ENCODE measurements at regions not wholly inside any gene's neighbourhood (a gene's known extent, or its start where the extent isn't known, plus 50 kb on each side); places are given as distances from the start of the nearest gene placed in this dataset.

DNA sequence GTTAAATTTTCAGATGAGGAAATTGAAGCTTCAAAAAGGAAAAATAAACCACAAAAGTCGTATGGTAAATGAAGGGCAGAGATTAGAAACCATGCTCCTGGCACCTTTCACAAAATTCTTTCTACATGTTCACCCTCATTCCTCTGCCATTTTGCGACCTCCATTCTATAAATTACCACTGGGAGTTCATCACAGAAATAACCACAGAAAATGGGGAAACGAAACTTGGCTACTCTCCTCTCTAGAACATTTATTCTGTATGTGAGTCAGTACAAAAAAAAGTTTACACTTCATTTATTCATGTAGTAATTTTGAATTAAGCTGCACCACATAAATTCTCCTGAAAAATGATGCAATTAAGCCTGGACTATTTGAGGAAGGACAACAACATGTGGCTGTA, 320.9 kb upstream of the C1orf87 start:
- no peak overlapping the region for H3K4me3 Mint-ChIP-seq
- H3K27me3 Mint-ChIP-seq: no peaks in the 10 kb centered on the region
- no peaks in the 10 kb centered on the region for H3K9me3 Mint-ChIP-seq
- H3K27ac Mint-ChIP-seq: no peak overlapping the region
- intact Hi-C loops (cut with micrococcal nuclease): no loop called here
- no peaks in the 10 kb centered on the region for H3K36me3 Mint-ChIP-seq (ENCODE audit: low read depth)
- no peaks in the 10 kb centered on the region for H3K4me1 Mint-ChIP-seq (ENCODE audit: low read depth)

DNA sequence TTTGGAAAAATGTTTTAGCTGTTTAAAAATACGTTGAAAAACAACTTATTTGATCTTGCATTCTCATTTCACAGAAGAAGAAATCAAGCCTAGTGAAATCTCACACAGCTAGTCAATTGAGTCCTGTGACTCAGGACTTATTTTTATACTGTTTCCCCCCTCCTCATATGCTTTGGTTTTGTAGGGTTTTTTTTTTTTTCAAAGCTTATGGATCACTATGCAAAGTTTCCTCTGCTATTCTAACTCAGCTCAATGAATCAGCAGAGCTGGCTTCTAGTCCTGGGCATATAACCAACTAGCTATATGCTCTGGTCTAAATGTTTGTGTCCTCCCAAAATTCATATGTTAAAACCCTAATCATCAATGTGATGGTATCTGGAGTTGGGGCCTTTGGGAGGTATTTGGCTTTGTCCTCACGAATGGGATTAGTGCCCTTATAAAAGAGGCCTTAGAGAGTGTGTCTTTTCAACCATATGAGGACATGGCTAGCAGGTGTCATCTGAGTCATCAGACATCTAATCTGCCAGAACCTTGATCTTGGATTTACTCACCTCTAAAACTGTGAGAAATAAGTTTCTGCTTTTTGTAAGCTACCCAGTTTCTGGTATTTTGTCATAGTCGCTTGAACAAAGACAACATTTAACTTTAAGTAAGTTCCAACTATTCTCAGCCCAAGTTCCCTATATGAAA, 317.2 kb upstream of the C1orf87 start:
- Mint-ChIP-seq H3K27me3 (no peaks in the 10 kb centered on the region), H3K9me3 (no peaks in the 10 kb centered on the region), H3K4me1 (ENCODE audit: low read depth) (no peaks in the 10 kb centered on the region), H3K27ac (no peak overlapping the region), H3K36me3 (ENCODE audit: low read depth) (no peaks in the 10 kb centered on the region), H3K4me3 (no peak overlapping the region)
- intact Hi-C loops (cut with micrococcal nuclease): no loop called here

DNA sequence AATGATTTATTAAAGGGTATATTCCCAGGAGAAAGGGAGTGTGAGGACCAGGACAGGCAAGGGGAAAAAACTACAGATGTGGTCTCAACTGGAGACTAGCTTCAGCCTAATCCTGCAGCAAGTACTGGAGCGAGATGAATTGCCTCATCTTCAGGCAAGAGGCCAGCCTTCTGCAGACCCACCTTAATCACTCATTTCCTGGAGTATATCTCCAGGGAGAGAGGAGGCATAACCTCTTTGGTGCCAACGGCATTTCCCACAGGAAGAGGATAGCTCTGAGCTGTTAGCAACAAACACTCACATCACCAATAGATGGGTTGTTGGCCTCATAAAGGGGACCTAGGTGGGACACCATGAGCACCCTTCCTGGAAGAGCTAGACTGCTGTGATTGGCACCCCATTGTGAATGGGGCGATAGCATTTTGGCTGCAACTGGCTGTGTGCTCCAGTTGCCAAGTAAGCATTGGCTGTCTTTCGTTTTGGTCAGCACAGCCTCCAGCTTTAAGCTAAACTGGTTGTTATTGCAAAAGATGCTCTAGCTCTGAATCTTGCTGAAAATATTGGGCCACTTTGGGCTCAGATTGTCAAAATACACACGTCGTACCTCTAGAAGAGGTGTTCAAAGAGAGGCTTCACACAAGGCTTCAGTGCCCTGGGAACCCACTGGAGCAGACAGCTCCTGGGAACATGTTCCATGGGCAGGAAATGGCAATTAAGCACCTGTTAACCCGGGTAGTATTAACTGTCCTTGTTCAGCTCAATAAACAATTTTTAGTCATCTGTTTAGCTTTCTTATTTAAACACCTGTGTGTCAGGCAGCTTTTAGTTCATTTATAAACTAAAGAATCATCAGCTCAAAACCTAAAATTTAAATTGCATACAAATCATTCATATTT, 314.8 kb upstream of the C1orf87 start:
- no peaks in the 10 kb centered on the region for H3K4me1 Mint-ChIP-seq (ENCODE audit: low read depth)
- H3K36me3 Mint-ChIP-seq (ENCODE audit: low read depth): no peaks in the 10 kb centered on the region
- no peaks in the 10 kb centered on the region for H3K27me3 Mint-ChIP-seq
- intact Hi-C loops (cut with micrococcal nuclease): no loop called here
- H3K9me3 Mint-ChIP-seq: no peaks in the 10 kb centered on the region
- H3K4me3 Mint-ChIP-seq: no peak overlapping the region
- H3K27ac Mint-ChIP-seq: no peak overlapping the region

DNA sequence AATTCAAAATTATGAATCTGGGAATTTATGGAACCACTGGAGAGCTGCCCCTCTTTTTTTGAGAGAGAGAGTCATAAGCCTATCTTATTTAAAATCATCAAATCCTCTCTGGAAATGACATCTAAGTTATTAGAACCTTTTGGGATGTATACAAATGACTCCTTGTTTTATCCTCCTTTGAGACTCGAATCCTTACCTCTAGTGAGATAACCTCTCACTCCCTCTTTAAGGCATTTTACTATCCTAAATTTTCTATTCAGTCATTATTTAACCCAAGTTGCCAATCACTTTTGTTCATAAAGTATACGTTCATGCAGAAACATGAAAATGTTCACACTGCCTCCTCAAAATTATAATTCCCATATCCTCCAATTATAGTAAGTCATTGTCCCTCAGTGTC, 313.6 kb upstream of the C1orf87 start:
- Mint-ChIP-seq H3K4me1 (ENCODE audit: low read depth) (no peaks in the 10 kb centered on the region), H3K9me3 (no peaks in the 10 kb centered on the region), H3K36me3 (ENCODE audit: low read depth) (no peaks in the 10 kb centered on the region), H3K4me3 (no peak overlapping the region), H3K27ac (no peak overlapping the region), H3K27me3 (no peaks in the 10 kb centered on the region)
- intact Hi-C loops (cut with micrococcal nuclease): no loop called here

DNA sequence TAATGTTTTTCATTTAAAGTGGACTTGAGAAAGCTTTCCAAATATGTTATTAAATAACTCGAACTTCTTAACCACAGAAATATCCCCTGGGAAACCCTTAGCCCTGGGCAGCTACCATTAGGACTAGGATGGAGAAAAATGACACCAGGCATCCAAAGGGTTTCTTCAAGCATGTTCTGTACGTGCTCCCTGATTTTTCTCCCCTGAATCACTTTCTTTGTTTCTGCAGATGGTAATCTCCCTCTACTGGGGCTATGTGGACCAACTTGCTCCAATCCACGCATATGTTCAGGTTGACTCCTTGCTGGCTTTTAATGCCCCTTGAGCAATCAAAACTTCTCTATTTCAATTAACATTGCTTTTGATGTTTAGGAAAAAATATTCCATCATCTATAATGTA, 312.7 kb upstream of the C1orf87 start:
- no peaks in the 10 kb centered on the region for H3K27me3 Mint-ChIP-seq
- no peaks in the 10 kb centered on the region for H3K9me3 Mint-ChIP-seq
- H3K4me3 Mint-ChIP-seq: no peak overlapping the region
- no peaks in the 10 kb centered on the region for H3K4me1 Mint-ChIP-seq (ENCODE audit: low read depth)
- H3K27ac Mint-ChIP-seq: no peak overlapping the region
- intact Hi-C loops (cut with micrococcal nuclease): no loop called here
- H3K36me3 Mint-ChIP-seq (ENCODE audit: low read depth): no peaks in the 10 kb centered on the region

DNA sequence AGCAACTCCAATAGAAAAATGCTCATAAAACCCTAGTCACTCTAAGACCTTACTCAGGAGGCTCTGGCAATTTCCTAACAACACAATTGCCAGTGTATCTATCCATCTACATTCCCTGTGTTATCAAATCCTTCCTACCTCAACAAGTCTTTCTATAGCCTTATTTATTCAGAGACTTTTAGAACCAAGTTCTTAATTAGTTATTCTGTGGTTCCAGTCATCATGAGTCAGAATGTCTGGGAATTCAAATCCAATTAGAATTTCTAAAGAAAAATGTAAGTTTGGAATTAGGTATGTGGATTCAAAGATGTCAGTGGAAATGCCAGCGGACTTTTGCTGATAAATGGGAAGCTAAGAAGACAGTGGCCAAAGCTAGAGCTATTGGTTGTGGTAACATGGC, 302.6 kb upstream of the C1orf87 start:
- intact Hi-C loops (cut with micrococcal nuclease): no loop called here
- H3K9me3 Mint-ChIP-seq: peaks cover 20% of the 10 kb centered on the region
- no peak overlapping the region for H3K4me3 Mint-ChIP-seq

DNA sequence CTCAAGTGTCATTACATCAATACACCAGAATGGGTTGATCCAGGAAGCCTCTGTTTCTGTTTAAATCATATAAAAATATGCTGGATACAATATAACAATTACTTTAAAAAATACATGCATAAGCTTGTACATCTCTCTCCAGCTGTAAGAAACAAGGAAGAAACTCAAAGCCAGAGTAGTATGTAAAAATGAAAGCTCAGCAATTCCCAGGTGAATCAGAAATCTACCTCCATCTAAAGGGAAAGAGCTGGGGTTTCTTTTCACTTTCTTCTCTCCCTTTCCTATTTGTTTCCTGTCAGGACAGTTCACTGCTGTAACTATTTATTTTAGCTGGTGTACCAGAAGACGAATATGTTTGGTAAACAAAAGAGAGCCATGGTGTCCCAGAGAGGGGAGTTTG, 301.0 kb upstream of the C1orf87 start:
- Mint-ChIP-seq H3K27ac (no peak overlapping the region), H3K9me3 (peaks cover 20% of the 10 kb centered on the region), H3K4me3 (no peak overlapping the region), H3K27me3 (no peaks in the 10 kb centered on the region), H3K4me1 (ENCODE audit: low read depth) (no peaks in the 10 kb centered on the region), H3K36me3 (ENCODE audit: low read depth) (no peaks in the 10 kb centered on the region)
- intact Hi-C loops (cut with micrococcal nuclease): no loop called here

More for the DNA sequence above, 302.6 kb upstream of the C1orf87 start:
- Mint-ChIP-seq H3K36me3 (ENCODE audit: low read depth) (no peaks in the 10 kb centered on the region), H3K27me3 (no peaks in the 10 kb centered on the region), H3K27ac (no peak overlapping the region), H3K4me1 (ENCODE audit: low read depth) (no peaks in the 10 kb centered on the region)

DNA sequence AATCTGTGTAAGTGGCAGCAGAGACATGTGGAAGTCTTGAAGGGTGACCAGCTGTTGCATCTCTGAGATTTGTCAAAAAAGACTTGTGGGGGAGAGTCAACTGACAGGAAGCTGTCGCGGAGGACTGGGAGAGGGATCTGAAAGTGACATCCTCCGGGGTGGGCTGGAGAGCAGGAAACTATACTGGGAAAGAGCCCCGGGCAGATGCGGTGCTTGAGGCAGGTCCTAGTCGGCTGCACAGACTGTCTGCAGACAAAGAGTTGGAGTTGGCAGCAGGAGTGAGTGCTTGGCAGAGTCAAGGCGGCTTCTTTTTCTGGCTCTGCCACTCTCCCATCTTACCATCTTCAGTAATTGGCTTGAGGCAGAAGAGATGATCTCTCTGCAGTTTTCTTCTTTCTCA, 294.0 kb upstream of the C1orf87 start:
- H3K4me3 Mint-ChIP-seq: no peak overlapping the region
- no peaks in the 10 kb centered on the region for H3K27me3 Mint-ChIP-seq
- H3K36me3 Mint-ChIP-seq (ENCODE audit: low read depth): no peaks in the 10 kb centered on the region
- H3K4me1 Mint-ChIP-seq (ENCODE audit: low read depth): peaks cover 9% of the 10 kb centered on the region
- intact Hi-C loops (cut with micrococcal nuclease): no loop called here
- no peak overlapping the region for H3K27ac Mint-ChIP-seq
- no peaks in the 10 kb centered on the region for H3K9me3 Mint-ChIP-seq

DNA sequence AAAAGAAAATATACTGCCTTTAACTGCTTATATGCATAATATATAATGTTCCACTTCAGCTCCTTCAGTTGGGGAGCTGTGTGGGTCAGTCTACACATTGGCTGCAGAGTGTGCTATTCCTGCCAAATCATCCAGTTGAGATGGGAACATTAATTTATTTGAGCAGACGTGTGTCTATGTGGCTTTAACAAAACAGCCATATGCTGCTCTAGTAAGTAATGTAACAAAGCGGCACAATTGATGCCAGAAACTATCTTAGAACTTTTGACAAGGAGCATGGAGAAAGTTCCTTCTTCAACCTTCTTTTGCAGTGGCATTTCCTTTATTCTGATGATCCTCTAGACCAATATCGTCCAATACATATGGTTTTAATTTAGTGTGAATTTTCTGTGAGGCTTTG, 285.9 kb upstream of the C1orf87 start:
- Mint-ChIP-seq H3K36me3 (ENCODE audit: low read depth) (no peaks in the 10 kb centered on the region), H3K9me3 (peaks cover 5% of the 10 kb centered on the region), H3K4me3 (no peak overlapping the region)

DNA sequence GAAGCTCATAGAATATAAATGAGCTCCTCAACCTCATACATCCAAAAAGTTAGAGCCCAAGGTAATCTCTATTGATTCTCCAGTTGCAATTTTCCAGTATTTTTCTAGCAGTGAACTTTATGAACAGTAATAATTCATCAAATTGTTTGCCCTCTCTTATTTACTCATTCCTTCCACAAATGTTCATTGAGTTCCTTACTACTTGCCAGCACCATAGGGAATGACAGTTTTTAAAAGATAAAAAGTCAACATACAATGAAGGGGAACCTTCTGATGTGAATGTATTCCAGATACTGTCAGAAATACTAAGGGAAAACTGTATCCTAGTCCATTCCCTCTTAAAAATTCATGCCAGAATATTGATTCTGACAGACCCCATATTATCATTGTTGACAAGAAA, 277.0 kb upstream of the C1orf87 start:
- H3K27ac Mint-ChIP-seq: no peak overlapping the region
- H3K27me3 Mint-ChIP-seq: no peaks in the 10 kb centered on the region
- H3K9me3 Mint-ChIP-seq: no peaks in the 10 kb centered on the region
- intact Hi-C loops (cut with micrococcal nuclease): no loop called here
- no peaks in the 10 kb centered on the region for H3K4me1 Mint-ChIP-seq (ENCODE audit: low read depth)
- no peak overlapping the region for H3K4me3 Mint-ChIP-seq
- H3K36me3 Mint-ChIP-seq (ENCODE audit: low read depth): no peaks in the 10 kb centered on the region

More for the DNA sequence above, 285.9 kb upstream of the C1orf87 start:
- intact Hi-C loops (cut with micrococcal nuclease): no loop called here
- H3K4me1 Mint-ChIP-seq (ENCODE audit: low read depth): no peaks in the 10 kb centered on the region
- no peaks in the 10 kb centered on the region for H3K27me3 Mint-ChIP-seq
- H3K27ac Mint-ChIP-seq: no peak overlapping the region

DNA sequence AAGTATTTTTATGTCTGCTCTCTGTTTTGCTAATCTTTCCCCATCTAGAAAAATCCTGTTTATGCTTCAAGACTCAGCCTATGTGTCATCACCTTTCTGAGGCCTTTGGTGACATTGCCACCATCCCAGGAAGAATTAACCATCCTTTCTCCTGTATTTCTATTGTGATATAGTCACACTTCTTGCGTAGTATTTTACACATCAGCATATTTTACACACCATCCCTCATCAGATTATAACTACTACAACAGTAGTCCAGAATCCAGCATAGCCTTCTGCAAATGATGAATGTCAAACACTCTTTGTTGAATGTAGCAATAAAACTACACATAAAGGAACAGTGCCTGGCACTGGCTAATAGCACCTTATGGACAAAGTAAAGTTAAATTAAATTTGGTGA, 275.3 kb upstream of the C1orf87 start:
- Mint-ChIP-seq H3K4me1 (ENCODE audit: low read depth) (no peaks in the 10 kb centered on the region), H3K4me3 (no peak overlapping the region), H3K36me3 (ENCODE audit: low read depth) (no peaks in the 10 kb centered on the region), H3K27me3 (no peaks in the 10 kb centered on the region), H3K9me3 (no peaks in the 10 kb centered on the region), H3K27ac (no peak overlapping the region)
- intact Hi-C loops (cut with micrococcal nuclease): no loop called here

DNA sequence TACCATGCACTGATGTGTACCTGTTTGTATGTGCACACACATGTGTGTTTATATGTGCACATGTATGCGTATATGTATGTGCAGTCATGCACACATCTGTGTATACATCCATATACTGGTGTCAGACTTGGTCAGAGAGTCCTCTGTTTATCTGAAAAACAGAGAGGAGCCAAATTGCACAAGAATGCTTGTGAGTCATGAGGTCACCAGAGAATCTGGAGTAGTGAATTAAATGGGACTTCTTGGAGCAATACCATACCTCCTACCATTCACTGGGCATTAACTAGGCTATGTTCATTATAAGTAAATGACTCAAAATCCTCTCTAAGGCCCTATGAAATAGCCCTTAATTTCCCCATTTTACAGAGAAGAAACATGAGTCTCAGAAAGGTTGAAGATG, 272.1 kb upstream of the C1orf87 start:
- H3K9me3 Mint-ChIP-seq: no peaks in the 10 kb centered on the region
- H3K27ac Mint-ChIP-seq: no peak overlapping the region
- no peaks in the 10 kb centered on the region for H3K36me3 Mint-ChIP-seq (ENCODE audit: low read depth)
- H3K4me3 Mint-ChIP-seq: no peak overlapping the region
- intact Hi-C loops (cut with micrococcal nuclease): no loop called here
- no peaks in the 10 kb centered on the region for H3K27me3 Mint-ChIP-seq
- no peaks in the 10 kb centered on the region for H3K4me1 Mint-ChIP-seq (ENCODE audit: low read depth)

DNA sequence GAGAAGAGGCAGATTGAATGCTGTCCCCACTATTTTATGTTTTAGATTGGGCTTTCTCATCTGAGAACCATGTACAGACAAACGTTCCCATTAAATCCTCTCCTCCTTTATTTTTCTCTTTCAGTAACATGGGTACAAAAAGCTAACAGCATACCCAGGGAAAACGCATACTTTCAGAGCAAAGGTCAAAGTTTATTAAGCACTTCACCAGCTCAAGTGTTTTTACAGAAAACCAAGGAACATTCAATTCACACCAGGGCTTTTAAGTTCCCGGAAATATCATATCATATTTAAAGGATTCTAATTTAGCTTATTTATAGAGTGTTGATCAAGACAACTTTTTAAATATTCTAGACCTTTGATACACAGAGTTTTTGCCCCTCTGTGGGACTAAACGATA, 271.5 kb upstream of the C1orf87 start:
- intact Hi-C loops (cut with micrococcal nuclease): no loop called here
- no peaks in the 10 kb centered on the region for H3K27me3 Mint-ChIP-seq
- H3K27ac Mint-ChIP-seq: no peak overlapping the region
- no peaks in the 10 kb centered on the region for H3K4me1 Mint-ChIP-seq (ENCODE audit: low read depth)
- H3K4me3 Mint-ChIP-seq: no peak overlapping the region
- H3K36me3 Mint-ChIP-seq (ENCODE audit: low read depth): no peaks in the 10 kb centered on the region
- H3K9me3 Mint-ChIP-seq: no peaks in the 10 kb centered on the region

DNA sequence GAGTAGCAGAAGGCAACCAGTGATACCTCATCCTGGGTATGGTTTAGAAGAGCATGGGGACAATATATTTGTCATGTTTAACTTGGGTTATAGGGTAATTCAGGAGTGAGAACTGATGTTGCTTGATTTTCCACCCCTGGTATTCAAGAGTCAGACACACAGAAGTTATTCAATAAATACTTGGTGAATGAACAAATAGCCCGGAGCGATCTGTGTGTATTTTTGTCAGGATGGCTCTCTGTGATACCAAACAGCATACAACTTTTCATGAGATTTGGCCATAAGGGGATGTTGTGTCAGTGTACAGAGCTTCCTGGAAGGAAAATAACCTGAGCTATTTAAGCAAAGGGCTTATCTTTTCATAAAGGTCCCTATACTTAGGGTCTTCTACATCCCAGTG, 270.2 kb upstream of the C1orf87 start:
- H3K27ac Mint-ChIP-seq: no peak overlapping the region
- intact Hi-C loops (cut with micrococcal nuclease): no loop called here
- no peak overlapping the region for H3K4me3 Mint-ChIP-seq
- H3K36me3 Mint-ChIP-seq (ENCODE audit: low read depth): no peaks in the 10 kb centered on the region
- H3K27me3 Mint-ChIP-seq: no peaks in the 10 kb centered on the region
- no peaks in the 10 kb centered on the region for H3K9me3 Mint-ChIP-seq
- no peaks in the 10 kb centered on the region for H3K4me1 Mint-ChIP-seq (ENCODE audit: low read depth)
